ENCODE measurements at regions not wholly inside any gene's neighbourhood (a gene's known extent, or its start where the extent isn't known, plus 50 kb on each side); places are given as distances from the start of the nearest gene placed in this dataset.

DNA sequence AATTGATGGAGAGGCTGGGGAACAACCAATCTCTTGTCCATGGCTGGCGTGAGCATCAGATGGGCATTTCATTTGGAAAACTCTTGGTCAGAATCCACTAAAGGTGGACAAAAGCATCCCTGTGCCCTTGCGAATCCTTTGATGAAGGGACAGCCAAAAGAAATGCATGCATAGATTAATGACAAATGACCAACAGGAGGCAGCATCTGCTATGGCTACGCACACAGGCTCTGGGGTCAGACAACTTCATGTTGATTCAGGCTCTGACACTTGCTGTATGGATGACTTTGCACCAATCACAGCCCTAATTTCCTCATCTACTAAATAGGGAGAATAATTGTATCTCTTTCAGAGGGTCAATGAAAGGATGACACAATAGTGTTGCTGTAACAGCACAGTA is 117.5 kb downstream of the ASCL4 start:
- no peak for DNase-seq (ENCODE audit: low spot score)

DNA sequence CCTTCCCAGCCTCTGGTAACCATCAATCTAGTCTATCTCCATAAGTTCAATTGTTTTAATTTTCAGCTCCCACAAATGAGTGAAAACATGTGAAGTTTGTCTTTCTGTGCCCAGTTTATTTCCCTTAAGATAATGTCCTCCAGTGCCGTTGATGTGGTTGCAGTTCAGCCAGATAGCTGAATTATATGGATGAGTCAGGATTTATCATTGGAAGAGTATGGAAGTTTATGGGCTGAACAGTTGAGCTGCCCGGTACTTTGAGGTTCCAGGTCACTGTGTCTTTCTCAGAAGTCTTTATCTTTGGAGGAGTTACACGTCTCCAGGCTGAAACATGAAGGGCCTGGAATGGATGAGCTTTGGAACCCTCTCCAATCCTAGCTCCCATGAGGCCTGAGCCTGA is 120.1 kb downstream of the ASCL4 start:
- DNase-seq (ENCODE audit: low spot score): no peak

DNA sequence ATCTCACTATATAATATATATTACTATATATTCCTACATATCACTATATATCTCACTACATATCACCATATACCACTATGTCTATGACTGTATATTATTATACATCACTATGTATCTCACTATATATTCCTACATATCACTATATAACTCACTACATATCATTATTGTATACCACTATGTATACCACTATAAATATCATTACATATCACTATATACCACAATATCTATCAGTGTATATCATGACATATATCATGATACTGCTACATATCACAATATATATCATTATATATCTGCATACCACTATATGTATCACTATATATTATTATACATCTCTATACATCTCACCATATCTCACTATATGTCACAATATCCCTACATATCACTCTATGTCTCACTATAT is 121.5 kb downstream of the ASCL4 start:
- DNase-seq (ENCODE audit: low spot score): no peak

DNA sequence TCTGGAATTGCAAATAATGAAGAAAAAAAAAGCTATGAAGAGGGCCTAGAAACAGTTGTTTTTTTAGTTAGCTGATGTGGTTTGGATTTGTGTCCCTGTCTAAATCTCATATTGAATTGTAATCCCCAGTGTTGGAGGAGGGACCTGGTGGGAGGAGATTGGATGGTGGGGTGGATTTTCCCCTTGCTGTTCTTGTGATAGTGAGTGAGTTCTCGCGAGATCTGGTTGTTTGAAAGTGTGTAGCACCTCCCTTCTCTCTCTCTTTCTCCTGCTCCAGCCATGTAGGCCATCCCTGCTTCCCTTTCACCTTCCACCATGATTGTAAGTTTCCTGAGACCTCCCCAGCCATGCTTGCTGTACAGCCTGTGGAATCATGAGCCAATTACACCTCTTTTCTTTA is 126.1 kb downstream of the ASCL4 start:
- no peak for DNase-seq (ENCODE audit: low spot score)

DNA sequence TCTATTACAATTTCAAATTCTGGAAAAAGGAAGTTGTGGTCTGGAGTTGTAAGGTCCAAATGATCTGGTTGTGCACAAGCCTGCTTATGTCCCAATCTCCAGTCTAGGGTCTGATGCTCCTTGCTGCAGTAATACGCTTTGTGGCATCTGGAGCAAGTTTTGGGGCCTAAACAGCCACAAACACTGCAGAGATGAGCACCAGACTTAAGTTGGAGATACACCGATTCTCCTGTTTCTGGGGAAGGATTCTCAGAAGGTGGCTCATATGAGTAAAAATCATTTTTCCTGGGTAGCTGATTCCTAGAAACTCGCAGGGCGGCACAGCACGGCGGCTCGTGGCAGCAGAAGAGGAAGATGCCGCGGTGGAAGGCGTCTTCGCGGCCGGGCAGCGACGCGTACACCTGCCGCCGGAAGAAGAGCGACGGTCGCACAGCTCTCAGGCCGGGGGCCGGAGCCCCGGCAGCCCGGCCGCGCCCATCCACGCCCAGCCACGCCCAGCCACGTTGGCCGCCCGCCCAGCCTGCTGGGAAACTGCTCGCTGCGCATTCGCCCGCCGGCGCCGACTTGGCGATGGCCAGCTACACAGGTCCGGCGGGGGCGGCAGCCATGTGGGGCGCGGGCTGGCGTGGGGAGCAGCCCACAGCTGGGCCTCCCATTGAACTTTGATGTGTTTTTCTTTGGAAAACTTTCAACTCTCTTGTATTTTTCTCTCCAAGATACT is 129.0 kb downstream of the ASCL4 start:
- DNase-seq (ENCODE audit: low spot score): peak; percentile 55

DNA sequence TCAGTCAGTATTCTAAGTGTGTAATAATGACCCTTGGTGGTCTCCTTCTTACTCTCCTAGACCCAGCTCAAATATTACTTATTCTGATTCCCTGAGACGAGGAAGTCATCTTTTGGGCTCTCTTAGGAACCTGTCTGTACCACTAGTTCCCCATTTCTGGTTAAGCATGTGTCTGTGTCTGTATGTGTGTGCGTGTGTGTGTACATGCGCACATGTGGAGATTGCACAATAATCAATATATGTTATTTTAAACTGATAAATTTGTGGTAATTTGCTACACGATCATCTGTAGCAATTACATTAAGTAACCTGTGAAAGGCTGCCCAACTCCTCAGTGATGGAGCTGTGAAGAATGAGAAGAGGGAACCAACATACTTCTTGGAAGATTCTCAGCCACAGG is 132.2 kb downstream of the ASCL4 start:
- DNase-seq (ENCODE audit: low spot score): no peak

DNA sequence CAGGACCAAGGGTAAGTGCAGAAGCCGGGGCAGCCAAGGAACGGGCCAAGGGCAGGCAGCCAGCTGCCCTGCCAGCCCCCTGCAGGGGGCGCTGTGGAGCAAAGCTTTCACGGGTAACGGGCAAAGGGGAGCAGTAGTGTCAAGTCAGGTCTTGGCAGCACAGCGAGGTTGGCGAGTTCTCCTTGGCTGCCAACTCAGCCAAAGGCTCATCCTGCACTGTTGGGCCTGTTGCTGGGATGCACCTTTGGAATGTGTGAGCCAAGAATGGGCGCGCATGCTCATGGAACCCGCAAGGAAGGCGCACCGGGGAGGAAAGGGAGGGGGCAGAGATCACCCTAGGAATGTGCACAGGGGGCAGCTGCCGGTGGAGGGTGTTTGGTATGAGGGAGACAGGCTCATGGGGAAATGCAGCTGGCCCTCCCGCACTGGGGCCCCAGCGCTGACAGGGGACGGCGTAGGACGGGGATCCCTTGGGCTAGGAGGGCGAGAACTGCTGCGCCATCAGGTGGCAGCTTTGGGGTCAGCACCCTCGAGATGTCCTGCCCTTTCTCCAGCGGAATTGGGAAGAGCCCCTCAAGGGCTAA is 138.0 kb downstream of the ASCL4 start:
- peak; percentile 41 for DNase-seq (ENCODE audit: low spot score)

DNA sequence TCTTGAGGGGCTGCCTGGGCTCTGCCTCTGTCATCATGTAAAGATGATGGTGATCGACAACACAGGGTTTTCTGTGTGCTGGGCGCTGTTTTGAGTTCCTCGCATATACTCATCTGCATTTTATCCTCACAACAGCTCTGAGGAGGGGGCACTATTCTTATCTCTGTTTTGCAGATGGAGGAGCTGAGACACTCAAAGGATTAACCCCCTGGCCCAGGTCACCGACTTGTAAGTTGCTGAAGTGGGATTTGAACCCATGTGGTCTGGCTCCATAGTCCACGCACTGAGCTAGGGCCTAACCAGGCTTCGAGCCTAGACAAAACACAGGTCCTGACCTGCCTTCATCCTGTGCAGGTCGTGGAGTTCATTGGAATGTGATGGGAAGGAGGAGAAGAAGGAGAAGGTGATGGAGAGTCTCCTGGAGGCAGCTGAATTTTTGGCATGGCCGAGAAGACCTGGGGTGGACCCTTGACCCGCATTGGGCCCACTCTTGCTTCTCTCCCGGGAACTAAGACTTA is 140.0 kb downstream of the ASCL4 start:
- no peak for DNase-seq (ENCODE audit: low spot score)

DNA sequence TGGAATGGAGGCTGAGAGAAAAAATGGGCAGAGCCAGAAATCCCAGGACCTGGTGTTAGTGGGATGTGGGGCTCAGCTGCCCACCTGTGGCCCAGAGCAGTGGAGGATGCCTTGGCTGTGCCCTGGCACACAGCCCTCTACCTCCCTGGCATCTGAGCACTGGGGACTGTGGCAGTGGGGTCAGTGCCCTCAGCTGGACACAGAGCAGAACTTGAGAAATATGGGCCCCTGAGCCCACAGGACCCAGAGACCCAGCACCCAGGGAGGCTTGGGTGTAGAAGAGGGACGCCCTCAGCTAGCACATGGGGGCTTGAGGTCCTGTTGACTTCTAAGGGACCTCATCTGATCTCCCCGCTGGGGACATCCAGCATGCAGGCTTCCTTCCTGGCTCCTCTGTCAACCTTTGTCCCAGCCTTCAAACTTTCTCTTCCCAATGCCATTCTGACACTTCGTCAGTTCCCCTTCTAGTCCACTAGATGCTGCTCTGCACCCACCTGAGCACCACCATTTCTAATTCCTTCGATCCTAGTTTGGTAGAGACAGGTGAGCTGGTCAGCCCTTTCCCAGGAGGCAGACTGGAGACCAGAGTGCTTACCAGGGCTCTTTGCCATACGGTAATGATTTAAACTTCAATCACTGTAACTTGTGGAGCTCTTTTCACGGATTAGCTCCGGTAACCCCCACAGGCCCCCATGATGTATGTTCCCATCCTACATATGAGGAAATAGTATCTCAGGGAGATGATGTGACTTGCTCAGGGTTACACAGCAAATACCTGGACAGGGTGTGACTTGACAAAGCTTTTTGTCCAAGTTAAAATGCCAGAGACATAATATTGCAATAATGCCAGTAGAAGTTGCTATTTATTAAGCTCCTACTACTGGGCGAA is 143.7 kb downstream of the ASCL4 start:
- no peak for DNase-seq (ENCODE audit: low spot score)

DNA sequence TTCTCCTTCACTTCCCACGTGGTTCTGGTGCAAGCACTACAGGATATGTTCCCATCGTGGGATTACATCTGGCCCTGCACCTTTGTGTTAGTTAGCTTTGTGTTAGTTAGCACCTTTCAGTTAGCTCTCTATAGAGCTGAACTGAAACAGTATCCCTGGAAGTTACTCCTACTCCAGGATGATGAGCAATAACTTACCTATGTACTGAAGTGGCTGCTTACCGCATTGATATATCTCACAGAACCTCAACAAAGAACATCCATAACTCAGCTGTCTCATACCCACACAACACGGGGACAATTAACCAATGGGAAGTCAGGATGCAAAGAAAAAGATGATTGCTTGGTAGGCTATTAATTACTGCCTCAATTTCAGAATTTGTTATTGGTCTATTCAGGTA is 146.6 kb downstream of the ASCL4 start:
- no peak for DNase-seq (ENCODE audit: low spot score)

DNA sequence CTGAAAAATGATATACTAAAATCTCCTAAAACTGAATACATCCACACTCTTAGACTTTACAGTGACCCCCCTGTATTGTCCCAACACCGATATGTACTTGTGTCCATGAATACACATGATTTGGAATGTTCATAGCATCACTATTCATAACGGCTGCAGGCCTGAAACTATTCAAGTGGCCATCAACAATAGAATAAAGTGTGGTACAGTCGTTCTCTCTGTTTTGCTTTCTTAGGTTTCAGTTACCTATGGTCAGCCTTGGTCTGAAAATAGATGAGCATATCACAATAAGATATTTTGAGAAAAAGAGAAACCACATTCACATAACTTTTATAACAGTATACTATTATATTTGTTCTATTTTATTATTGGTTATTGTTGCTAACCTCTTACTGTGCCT is 150.6 kb downstream of the ASCL4 start:
- no peak for DNase-seq (ENCODE audit: low spot score)

DNA sequence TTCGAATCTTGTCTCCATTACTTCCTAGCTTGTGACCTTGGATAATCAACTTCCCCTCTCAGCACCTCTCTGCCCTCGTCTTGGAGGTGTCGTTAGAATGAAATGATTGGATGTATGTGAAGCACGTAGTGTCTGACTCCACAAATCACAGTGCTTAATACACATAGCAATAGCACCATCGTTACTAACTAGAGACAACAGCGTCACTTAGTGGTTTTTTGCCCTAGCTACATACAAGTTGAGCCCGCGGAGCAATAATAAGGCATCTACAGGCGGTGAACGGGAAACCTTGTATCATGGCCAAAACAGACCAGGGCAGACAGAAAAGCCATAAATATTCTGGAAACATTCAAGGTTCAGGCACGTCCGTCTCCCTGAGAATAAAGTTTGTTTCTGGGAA is 154.9 kb downstream of the ASCL4 start:
- DNase-seq (ENCODE audit: low spot score): peak; percentile 23

DNA sequence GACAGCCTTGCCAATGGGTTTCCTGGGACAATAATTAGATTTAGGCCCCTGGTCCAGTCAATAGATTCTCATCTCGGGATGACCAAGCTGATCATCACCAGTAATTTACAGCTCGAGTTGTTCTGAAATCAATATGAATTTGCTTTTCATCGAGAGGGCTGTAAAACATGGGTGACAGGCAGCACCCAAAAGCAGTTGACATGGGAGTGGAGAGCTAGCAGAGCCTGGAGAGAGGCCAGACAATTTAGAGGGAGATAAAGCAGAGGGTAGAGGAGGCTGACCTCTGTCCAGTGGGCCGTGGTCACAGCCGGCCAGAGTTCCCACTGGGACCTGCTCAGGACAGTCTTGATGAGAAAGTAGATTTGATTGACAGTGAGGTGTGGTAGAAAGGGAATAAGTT is 157.3 kb downstream of the ASCL4 start:
- no peak for DNase-seq (ENCODE audit: low spot score)

DNA sequence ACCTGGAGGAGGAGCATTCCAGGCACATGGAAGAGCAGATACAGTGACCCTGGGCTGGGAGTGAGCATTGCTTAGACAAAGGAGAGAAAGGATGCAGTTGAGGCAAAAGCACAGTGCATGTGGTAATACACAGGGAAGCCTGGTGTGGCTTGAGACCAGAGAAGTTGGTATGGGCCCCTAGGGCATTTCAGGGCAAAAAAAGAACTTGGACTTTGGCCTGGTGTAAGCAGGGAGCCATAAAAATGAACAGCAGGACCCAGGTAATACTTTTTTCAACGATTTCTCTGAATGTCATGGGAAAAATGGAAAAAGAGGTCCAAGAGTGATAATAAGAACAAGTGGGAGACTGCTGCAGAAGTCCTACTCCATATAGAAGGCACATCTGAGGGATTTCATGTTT is 163.9 kb downstream of the ASCL4 start:
- no peak for DNase-seq (ENCODE audit: low spot score)

DNA sequence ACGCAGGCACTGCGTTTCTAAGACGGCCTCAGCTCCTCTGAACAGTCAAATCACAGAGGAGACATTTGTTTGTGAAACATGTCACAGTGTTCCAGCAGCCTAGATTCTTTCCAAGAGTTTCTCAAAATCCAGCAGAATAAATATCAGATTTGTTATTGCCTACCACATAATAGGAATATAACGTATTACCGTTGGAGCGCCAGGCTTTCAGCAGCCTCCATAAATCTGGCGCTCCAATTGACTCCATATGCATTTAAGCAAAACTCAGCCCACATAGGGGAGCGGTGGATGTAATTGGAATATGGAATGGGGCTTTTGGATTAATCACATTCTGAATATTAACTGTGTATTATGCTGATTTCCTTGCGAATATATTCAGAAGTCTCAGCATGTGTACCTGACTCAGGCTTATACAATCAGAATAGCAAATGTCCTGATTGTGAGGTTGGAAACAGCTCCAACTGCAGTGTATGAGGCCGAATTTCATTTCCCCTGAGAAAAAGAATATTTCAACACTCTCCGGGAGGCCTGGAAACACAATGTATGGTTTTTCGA is 174.0 kb downstream of the ASCL4 start:
- DNase-seq (ENCODE audit: low spot score): no peak

DNA sequence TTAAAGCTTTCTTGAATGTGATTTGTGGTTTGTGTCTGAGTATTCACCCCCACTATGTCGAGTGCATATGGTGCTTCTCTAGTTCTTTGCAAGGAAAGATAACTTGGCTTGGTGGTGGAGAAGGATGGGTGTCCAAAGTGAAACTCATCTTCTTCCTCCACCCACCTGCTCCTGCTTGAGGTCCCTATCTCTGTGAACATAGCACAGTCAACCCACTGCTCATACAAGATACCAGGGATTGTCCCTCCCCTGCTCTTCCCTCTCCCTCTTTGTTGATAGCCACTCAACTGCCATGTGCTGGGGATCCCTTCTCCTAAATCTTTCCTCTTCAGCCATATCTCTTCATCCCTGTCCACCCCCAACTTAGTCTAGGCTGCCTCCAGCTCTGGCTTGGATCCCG is 176.5 kb downstream of the ASCL4 start:
- DNase-seq (ENCODE audit: low spot score): no peak

DNA sequence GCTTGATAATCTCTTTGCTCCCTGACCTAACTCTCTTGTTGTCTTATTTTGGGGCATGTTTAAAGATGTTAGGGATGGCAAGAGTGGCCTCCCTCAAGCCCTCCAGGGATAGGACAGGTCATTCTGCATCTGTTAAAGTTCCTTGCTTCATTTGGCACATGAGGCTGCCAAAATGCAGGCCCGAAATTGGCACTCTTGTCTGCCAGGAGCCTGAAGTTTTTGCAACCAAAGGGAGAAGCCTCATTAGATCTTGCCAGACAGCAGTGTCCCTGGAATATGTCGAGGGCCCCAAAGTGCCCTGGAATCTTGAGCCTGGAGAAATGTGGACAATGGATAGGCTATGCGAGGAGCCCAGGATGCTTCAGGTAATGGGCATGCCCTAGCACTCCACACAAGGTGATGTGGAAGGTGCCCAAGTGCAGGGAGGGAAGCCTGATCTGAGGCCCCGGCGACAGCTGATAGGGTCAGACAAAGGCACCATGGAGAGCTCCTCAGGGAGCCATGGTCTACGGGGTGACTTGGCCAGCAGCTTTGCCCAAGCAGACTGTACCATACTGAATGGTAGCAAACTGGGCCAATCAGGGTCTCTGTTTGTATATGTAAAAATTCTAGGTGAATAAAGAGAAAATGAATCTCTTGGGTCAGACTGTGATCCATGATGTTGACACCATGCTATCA is 173.0 kb upstream of the WSCD2 start:
- no peak for DNase-seq (ENCODE audit: low spot score)

DNA sequence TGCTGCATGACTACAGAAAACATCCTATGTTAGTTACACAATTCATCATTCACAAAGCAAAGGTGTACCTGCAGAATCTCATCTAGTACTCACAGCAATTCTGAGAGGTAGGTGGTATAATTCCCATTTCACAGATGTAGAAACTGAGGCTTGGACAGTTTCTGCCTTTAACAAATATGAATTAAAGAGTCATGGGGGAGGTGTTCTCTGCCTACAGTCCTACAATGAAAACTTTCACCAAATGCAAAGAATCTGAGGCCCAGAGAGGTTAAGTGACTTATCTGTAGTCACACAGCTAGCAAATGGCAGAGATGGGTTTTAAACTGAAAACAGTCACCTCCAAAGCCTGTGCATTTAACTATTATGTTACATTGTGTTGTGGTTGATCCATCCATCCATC is 171.6 kb upstream of the WSCD2 start:
- no peak for DNase-seq (ENCODE audit: low spot score)

DNA sequence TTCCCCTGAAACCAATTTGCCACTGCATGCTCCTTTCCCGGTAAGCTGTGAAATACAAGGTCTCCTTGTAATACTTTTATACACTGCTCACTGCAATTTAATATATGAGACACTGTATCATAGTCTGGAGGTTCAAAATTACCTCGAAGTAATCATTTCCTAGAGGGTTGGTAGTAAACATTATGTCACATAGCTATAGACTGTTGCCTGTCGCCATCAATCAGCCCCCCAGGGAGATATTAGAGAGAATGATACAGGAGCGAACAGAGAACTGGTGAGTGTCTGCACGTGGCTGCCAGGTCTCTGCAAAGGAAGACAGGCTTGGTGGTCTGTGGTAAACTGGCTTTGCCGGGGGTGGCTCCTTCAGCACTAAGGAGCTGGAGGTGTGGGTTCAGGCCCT is 165.5 kb upstream of the WSCD2 start:
- DNase-seq (ENCODE audit: low spot score): no peak

DNA sequence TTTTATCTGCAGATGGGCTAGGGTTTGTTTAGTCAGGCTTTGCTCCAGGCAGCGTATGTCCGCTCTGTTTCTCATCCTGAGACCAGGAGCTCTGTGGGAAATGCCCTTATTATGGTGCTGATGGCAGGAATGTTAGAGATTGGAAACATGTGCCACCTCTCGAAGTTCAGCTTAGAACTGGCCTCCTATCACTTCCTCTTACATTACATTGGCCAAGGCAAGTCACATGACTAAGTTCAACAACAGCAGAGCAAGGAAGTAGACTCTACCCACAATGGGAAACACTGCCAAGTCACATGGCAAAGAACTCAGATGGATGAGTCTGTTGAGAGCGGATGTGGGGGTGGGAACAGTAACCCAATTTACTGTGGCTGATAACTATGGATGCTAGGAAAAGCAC is 161.9 kb upstream of the WSCD2 start:
- no peak for DNase-seq (ENCODE audit: low spot score)

DNA sequence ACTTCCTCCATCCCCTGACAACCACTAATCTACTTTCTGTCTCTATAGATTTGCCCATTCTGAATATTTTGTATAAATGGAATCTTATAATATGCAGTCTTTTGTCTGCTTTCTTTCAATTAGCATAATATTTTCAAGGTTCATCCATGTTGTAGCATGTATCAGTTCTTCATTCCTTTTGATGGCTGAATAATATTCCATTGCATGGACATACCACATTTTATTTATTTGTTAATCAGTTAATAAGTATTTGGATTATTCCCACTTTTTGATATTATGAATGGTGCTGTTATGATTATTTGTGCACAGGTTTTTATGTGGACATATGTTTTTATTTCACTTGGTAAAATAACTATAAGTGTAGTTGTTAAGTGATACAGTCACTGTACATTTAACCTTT is 155.1 kb upstream of the WSCD2 start:
- DNase-seq (ENCODE audit: low spot score): no peak

DNA sequence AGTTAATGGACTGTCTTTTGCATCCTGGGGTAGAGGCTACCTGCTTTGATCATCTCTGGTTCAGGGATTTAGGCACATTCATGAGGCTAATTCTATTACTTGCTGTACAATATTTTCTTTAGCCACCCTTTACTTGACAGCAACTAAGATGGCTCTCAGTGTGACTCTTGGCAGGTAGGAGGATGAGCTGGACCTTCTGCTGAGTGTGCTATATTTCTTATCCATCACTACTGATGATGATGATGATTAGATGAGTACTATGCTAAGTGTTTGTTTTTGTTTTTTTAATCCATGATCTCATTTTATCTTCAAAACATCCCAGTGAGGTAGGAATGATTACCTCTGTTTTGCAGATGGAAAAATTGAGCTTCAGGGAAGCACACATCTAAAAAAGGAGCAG is 152.8 kb upstream of the WSCD2 start:
- DNase-seq (ENCODE audit: low spot score): no peak

Measured in AG08396 (cell line).